Mammary epithelial cell (primary cell): ENCODE measurements at regions not wholly inside any gene's neighbourhood (a gene's known extent, or its start where the extent isn't known, plus 50 kb on each side); places are given as distances from the start of the nearest gene placed in this dataset.

Experiments used
- CTCF ChIP-seq, 2 donors: IDR thresholded peaks in 1 of 2; conservative IDR thresholded peaks in 1 of 2; 2 replicates each; pipeline ENCODE4 v1.5.1; 2011 to 2012; ENCODE audit warnings: inconsistent platforms in 2 of 2, low read length in 2 of 2, mild to moderate bottlenecking in 2 of 2, control low read depth in 1 of 2, low read depth in 1 of 2; ENCODE audit not compliant: insufficient read depth in 1 of 2; ENCODE audit errors: extremely low read depth in 1 of 2
- EZH2 ChIP-seq: IDR thresholded peaks from 2 replicates; pipeline ENCODE4 v1.6.1; 2012; ENCODE audit warnings: low read length, inconsistent platforms, borderline replicate concordance

DNA sequence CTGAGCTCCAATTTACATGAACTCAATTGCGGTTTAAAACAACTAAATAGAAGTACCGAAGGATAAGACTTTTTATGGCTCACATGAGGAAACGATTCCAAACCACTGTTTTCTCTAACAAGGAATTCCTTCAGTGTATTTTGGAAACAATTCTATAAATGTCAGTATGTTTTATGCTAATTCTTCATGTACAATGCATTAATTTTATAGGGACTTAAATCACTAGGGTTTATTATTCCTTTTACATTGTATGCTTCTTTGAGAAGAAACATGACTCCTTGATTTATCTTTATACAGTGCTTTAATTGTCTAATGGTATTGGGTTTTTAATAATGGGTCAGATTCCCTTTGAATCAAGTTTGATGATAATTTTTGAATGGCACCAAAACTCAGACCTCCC lies 566.8 kb downstream of the EPHA4 start:
- TF ChIP-seq CTCF (conservative IDR thresholded peaks at IDR 0.05 in 1 of 2, IDR thresholded peaks at IDR 0.05 in 1 of 2; ENCODE audit: extremely low read depth in 1 of 2, insufficient read depth in 1 of 2, low read depth in 1 of 2, low read length in 2 of 2), result no peak
- no peak for TF ChIP-seq EZH2
